GM12892 (cell line): ENCODE measurements at regions not wholly inside any gene's neighbourhood (a gene's known extent, or its start where the extent isn't known, plus 50 kb on each side); places are given as distances from the start of the nearest gene placed in this dataset.

Experiments
- POLR2A ChIP-seq: IDR thresholded peaks from 2 replicates; pipeline ENCODE4 v1.6.1; 2011; ENCODE audit warnings: low read depth, low read length, control low read depth
- POLR2AphosphoS5 ChIP-seq: IDR thresholded peaks from 2 replicates; pipeline ENCODE4 v1.6.1; 2011; ENCODE audit warnings: low read depth, low read length, control low read depth
- TAF1 ChIP-seq: IDR thresholded peaks from 2 replicates; pipeline ENCODE4 v1.6.1; 2011; ENCODE audit warnings: low read depth, mild to moderate bottlenecking, control low read depth, low read length, borderline replicate concordance

GRCh38 chr5:57772512-57772911 lies 289.9 kb upstream of the ACTBL2 start:
- TF ChIP-seq POLR2A: no peak
- no peak for TF ChIP-seq TAF1
- TF ChIP-seq POLR2AphosphoS5: no peak
